ENCODE measurements at regions not wholly inside any gene's neighbourhood (a gene's known extent, or its start where the extent isn't known, plus 50 kb on each side); places are given as distances from the start of the nearest gene placed in this dataset.

DNA sequence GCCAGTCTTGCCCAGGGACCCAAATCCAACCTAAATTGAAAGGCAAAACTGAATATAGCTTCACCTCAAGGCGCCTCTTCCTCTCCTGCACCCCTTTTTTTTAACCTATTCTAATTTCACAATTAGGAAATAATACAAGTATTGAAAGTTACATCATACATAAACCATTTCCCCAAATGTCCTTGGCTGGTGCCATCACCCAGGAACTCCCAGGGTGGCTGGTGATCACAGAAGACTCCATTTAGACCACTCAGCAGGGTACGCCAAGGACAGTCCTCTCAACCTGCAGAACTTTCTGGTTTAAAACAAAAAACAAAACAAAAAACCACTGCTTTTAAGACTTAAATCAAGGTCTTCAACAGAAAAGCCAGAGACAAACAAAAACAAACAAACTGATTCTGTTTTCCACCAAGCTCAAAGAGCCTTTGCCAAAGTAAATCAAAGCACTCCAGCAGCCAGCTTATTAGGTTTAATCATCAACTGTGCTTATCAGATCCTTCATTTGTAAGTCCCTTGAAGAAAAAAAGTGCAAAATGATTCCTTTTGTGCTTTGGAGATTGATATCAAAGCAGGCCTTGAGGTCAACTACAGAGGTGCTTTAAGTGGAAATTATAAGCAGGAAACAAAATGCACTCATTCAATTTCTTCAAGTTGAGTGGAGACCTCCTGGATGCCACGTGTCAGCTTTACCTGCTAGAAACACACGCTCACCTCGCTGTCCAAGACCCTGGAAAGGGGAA is 113.0 kb downstream of the ETS2 start:
- intact Hi-C loops (cut with DNase I), result no loop called here
- TF ChIP-seq, protein P1, sequence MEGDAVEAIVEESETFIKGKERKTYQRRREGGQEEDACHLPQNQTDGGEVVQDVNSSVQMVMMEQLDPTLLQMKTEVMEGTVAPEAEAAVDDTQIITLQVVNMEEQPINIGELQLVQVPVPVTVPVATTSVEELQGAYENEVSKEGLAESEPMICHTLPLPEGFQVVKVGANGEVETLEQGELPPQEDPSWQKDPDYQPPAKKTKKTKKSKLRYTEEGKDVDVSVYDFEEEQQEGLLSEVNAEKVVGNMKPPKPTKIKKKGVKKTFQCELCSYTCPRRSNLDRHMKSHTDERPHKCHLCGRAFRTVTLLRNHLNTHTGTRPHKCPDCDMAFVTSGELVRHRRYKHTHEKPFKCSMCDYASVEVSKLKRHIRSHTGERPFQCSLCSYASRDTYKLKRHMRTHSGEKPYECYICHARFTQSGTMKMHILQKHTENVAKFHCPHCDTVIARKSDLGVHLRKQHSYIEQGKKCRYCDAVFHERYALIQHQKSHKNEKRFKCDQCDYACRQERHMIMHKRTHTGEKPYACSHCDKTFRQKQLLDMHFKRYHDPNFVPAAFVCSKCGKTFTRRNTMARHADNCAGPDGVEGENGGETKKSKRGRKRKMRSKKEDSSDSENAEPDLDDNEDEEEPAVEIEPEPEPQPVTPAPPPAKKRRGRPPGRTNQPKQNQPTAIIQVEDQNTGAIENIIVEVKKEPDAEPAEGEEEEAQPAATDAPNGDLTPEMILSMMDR (IDR thresholded peaks at IDR 0.05; ENCODE audit: borderline replicate concordance, extremely low read depth, insufficient read depth), result no peak
- H3K36me3 ChIP-seq (ENCODE audit: control insufficient read depth in 2 of 3, insufficient read depth in 3 of 3, low read length in 3 of 3), result no peaks in the 10 kb centered on the region
- H3K9ac ChIP-seq (ENCODE audit: low read length in 3 of 3), result no peak overlapping the region
- no peak overlapping the region for H3K4me3 ChIP-seq (ENCODE audit: low read length in 3 of 3)
- peak overlapping the region in 1 of 2 donors; percentile 51 for H3K27ac ChIP-seq (ENCODE audit: low read depth in 2 of 2, low read length in 2 of 2)
- FAIRE-seq, result no peak
- no peaks in the 10 kb centered on the region for H3K27me3 ChIP-seq (ENCODE audit: control insufficient read depth, insufficient read depth, low read length)
- H3K9me3 ChIP-seq (ENCODE audit: control insufficient read depth in 2 of 3, insufficient read depth in 1 of 3, low read length in 3 of 3), result no peaks in the 10 kb centered on the region
- peak in 3 of 5 donors; percentile 25 to 72 (median 68) for DNase-seq
- H3K4me1 ChIP-seq (ENCODE audit: control insufficient read depth in 2 of 3, insufficient read depth in 2 of 3, low read depth in 1 of 3, low read length in 3 of 3), result peaks cover 0 to 16% (median 2%) of the 10 kb centered on the region in 3 donors

DNA sequence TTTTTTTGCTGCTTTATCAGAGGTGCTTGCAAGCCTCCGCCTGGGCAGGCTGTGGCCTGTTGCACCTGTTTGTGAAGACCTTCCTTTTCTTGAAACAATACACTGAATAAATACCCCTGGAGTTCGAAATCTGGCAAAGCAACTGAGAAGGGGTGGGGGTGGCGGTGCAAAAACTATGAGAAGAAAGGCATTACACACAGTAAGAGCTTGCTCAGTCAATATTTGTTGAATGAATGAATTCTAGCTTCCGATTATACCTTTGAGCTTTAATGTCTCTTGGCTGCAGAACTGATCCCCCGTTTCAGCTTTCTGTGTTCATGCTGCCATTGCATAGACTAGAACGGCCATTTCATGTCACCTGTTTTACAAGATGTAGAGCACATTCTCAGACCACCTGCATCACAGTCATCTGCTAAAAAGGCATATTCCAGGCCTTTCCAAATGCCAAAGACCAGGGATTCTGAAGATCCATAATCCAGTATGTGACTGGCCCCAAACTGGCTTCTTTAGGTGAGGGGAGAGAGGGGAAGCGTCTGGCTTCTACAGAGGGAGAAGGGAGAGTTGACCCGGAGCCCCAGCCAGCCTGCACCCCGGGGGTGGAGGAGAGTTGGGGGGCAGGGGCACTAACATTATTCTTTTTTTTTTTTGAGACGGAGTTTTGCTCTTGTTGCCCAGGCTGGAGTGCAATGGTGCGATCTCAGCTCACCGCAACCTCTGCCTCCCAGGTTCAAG is 111.5 kb downstream of the ETS2 start:
- H3K36me3 ChIP-seq (ENCODE audit: control insufficient read depth in 2 of 3, insufficient read depth in 3 of 3, low read length in 3 of 3), result no peaks in the 10 kb centered on the region
- DNase-seq (peak in 2 of 5 donors; percentile 25 to 62), FAIRE-seq (no peak)
- intact Hi-C loops (cut with DNase I), result no loop called here
- H3K27me3 ChIP-seq (ENCODE audit: control insufficient read depth, insufficient read depth, low read length), result no peaks in the 10 kb centered on the region
- no peaks in the 10 kb centered on the region for H3K9me3 ChIP-seq (ENCODE audit: control insufficient read depth in 2 of 3, insufficient read depth in 1 of 3, low read length in 3 of 3)
- peaks cover 0 to 27% (median 6%) of the 10 kb centered on the region in 3 donors for H3K4me1 ChIP-seq (ENCODE audit: control insufficient read depth in 2 of 3, insufficient read depth in 2 of 3, low read depth in 1 of 3, low read length in 3 of 3)
- TF ChIP-seq, protein P1 (IDR thresholded peaks at IDR 0.05; ENCODE audit: borderline replicate concordance, extremely low read depth, insufficient read depth), result no peak
- H3K9ac ChIP-seq (ENCODE audit: low read length in 3 of 3), result no peak overlapping the region
- H3K4me3 ChIP-seq (ENCODE audit: low read length in 3 of 3), result no peak overlapping the region
- H3K27ac ChIP-seq (ENCODE audit: low read depth in 2 of 2, low read length in 2 of 2), result no peak overlapping the region

DNA sequence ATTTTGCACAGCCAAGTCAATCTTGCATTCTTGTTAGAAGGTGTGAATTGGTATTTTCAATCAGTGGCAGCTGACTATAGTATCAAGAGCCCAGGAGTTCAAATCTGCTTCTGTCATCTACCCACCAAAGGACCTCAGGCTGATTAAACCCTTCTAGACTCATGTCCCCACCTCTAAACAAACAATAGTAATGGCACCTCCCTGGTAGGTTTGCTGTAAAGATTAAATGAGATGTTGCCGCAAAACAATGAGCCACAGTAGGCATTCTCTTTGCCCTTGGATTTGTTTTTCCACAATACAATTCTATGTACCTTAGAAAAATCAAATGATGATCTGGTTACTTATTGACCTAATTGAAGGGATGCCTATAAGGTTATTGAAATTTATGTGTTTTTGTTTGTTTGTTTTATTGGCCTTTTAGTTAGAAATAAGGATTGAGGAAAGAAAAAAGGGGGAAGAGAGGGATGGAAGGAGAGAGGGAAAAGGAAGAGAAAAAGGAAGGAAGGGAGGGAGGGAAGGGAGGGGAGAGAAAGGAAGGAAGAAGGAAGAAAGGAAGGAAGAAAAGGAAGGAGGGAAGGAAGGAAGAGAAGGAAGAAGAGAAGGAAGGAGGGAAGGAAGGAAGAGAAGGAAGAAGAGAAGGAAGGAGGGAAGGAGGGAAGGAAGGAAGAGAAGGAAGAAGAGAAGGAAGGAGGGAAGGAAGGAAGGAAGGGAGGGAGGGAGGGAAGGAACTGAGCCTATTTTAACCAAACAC is 110.7 kb downstream of the ETS2 start:
- Histone ChIP-seq H3K27ac (ENCODE audit: low read depth in 2 of 2, low read length in 2 of 2) (no peak overlapping the region), H3K9me3 (ENCODE audit: control insufficient read depth in 2 of 3, insufficient read depth in 1 of 3, low read length in 3 of 3) (no peaks in the 10 kb centered on the region), H3K4me3 (ENCODE audit: low read length in 3 of 3) (no peak overlapping the region), H3K4me1 (ENCODE audit: control insufficient read depth in 2 of 3, insufficient read depth in 2 of 3, low read depth in 1 of 3, low read length in 3 of 3) (peaks cover 0 to 25% (median 6%) of the 10 kb centered on the region in 3 donors), H3K27me3 (ENCODE audit: control insufficient read depth, insufficient read depth, low read length) (no peaks in the 10 kb centered on the region), H3K36me3 (ENCODE audit: control insufficient read depth in 2 of 3, insufficient read depth in 3 of 3, low read length in 3 of 3) (no peaks in the 10 kb centered on the region), H3K9ac (ENCODE audit: low read length in 3 of 3) (no peak overlapping the region)
- no peak for FAIRE-seq
- intact Hi-C loops (cut with DNase I), result no loop called here
- TF ChIP-seq, protein P1 (IDR thresholded peaks at IDR 0.05; ENCODE audit: borderline replicate concordance, extremely low read depth, insufficient read depth), result no peak
- no peak for DNase-seq

Measured in kidney (tissue), 13 donors.